GM12878 (cell line): ENCODE measurements at regions not wholly inside any gene's neighbourhood (a gene's known extent, or its start where the extent isn't known, plus 50 kb on each side); places are given as distances from the start of the nearest gene placed in this dataset.

Experiments
- BCL11A ChIP-seq: IDR thresholded peaks from 2 replicates; pipeline ENCODE4 v1.6.1; 2011; ENCODE audit warnings: low read depth, low read length
- CREM ChIP-seq: IDR thresholded peaks from 2 replicates; pipeline ENCODE4 v1.6.1; 2014; ENCODE audit warnings: antibody characterized with exemption, low read depth
- IKZF2 ChIP-seq, 2 experiments: fragments of 450-650 bp; IDR thresholded peaks; 2 replicates each; pipeline ENCODE4 v1.6.1; 2017; ENCODE audit warnings: mild to moderate bottlenecking in 2 of 2, moderate library complexity in 2 of 2
- IRF3 ChIP-seq: fragments of 450-650 bp; IDR thresholded peaks from 2 replicates; pipeline ENCODE4 v1.6.1; 2014; ENCODE audit warnings: mild to moderate bottlenecking
- MAX ChIP-seq: IDR thresholded peaks from 2 replicates; pipeline ENCODE4 v1.6.1; 2012; ENCODE audit warnings: low read depth, low read length, improper control_type of control experiment
- MLLT1 ChIP-seq: fragments of 450-650 bp; IDR thresholded peaks from 2 replicates; pipeline ENCODE4 v1.6.1; 2016; ENCODE audit warnings: mild to moderate bottlenecking
- MTA2 ChIP-seq: fragments of 450-650 bp; IDR thresholded peaks from 2 replicates; pipeline ENCODE4 v1.6.1; 2016; ENCODE audit warnings: low read depth, mild to moderate bottlenecking, moderate library complexity
- NFXL1 ChIP-seq: fragments of 450-650 bp; IDR thresholded peaks from 2 replicates; pipeline ENCODE4 v1.6.1; 2017; ENCODE audit warnings: antibody characterized with exemption, mild to moderate bottlenecking, borderline replicate concordance
- NKRF ChIP-seq: fragments of 450-650 bp; conservative IDR thresholded peaks from 2 replicates; pipeline ENCODE4 v1.6.1; 2017; ENCODE audit warnings: mild to moderate bottlenecking, moderate library complexity
- RAD21 ChIP-seq: IDR thresholded peaks from 2 replicates; pipeline ENCODE4 v1.6.1; 2011; ENCODE audit warnings: mild to moderate bottlenecking, low read depth, low read length, moderate library complexity; ENCODE audit not compliant: insufficient read depth
- SIN3A ChIP-seq: IDR thresholded peaks from 2 replicates; pipeline ENCODE4 v1.6.1; 2012; ENCODE audit warnings: low read depth, low read length, improper control_type of control experiment
- SMC3 ChIP-seq: IDR thresholded peaks from 2 replicates; pipeline ENCODE4 v1.6.1; 2011; ENCODE audit warnings: low read length, improper control_type of control experiment, borderline replicate concordance
- SP1 ChIP-seq: IDR thresholded peaks from one replicate; pipeline ENCODE4 v1.6.1; 2011; ENCODE audit warnings: low read depth, low read length
- SREBF2 ChIP-seq: IDR thresholded peaks from 2 replicates; pipeline ENCODE4 v1.6.1; 2012; ENCODE audit warnings: mild to moderate bottlenecking, low read length
- TCF3 ChIP-seq: IDR thresholded peaks from 2 replicates; pipeline ENCODE4 v1.6.1; 2012; ENCODE audit warnings: low read depth, mild to moderate bottlenecking, low read length, borderline replicate concordance; ENCODE audit not compliant: insufficient read depth
- ZNF592 ChIP-seq: fragments of 450-650 bp; IDR thresholded peaks from 2 replicates; pipeline ENCODE4 v1.6.1; 2017; ENCODE audit warnings: mild to moderate bottlenecking, moderate library complexity

GRCh38 chr6:156719720-156720563, 57.2 kb upstream of the ARID1B start (continued):
- TF ChIP-seq SIN3A (peak; percentile 43; the same call in 1 of the 2 replicates), BCL11A (peak; percentile 66; the same call in 1 of the 2 replicates), NFXL1 (no peak), SP1 (peak; percentile 47), TCF3 (peak; percentile 49; the same call in 1 of the 2 replicates), MAX (peak; percentile 75; the same call in 1 of the 2 replicates), SREBF2 (no peak), CREM (peak; percentile 52), RAD21 (no peak), NKRF (peak; percentile 45; the same call in 1 of the 2 replicates), IRF3 (no peak), SMC3 (peak; percentile 3; the same call in 1 of the 2 replicates), ZNF592 (0 out of 2 replicates have a peak, but pooled peaks have one; percentile 67), MLLT1 (0 out of 2 replicates have a peak, but pooled peaks have one; percentile 42), IKZF2 (IDR thresholded peaks at IDR 0.05) (peak; percentile 50 to 60; a peak in 3 of 4 replicates), MTA2 (peak; percentile 40; the same call in 1 of the 2 replicates)
